GM12878 (cell line): ENCODE measurements at regions not wholly inside any gene's neighbourhood (a gene's known extent, or its start where the extent isn't known, plus 50 kb on each side); places are given as distances from the start of the nearest gene placed in this dataset.

ENCODE experiments used
- ATAC-seq: fragments of 200-7000 bp; cut with Tn5 transposase; 3 replicates; pipeline ENCODE4 v1.9.1; 2020; ENCODE audit warnings: mild to moderate bottlenecking, moderate library complexity
- BruUV-seq: library from RNA; stranded (reverse); fragments of 400-500 nt; replicated peaks from 2 replicates; lab custom pipeline; 2021; lab: Mats Ljungman, UMichigan
- CTCF ChIA-PET: fragments of 300-600 bp; sonication (Branson Sonifier 250); formaldehyde crosslinking; extraction: SDS; loops from one replicate; lab custom pipeline; 2021; ENCODE audit warnings: inconsistent platforms; lab: Yijun Ruan, JAX
- POLR2A ChIA-PET: fragments of 350-600 bp; formaldehyde crosslinking; extraction: SDS; loops from one replicate; lab custom pipeline; 2021; ENCODE audit warnings: inconsistent platforms; lab: Charles Lee
- RAD21 ChIA-PET: fragments of 300-600 bp; sonication (Branson Sonifier 250); formaldehyde crosslinking; loops from one replicate; lab custom pipeline; 2023; ENCODE audit warnings: antibody characterized with exemption; ENCODE audit not compliant: unreplicated experiment; lab: Charles Lee
- SMC1A ChIA-PET: fragments of 300-600 bp; sonication (Branson Sonifier 250); formaldehyde crosslinking; loops from one replicate; lab custom pipeline; 2023; ENCODE audit not compliant: unreplicated experiment, uncharacterized antibody; lab: Charles Lee
- DNase-seq: peaks from one replicate; pipeline ENCODE4 v3.0.0-alpha.2; 2011; ENCODE audit warnings: low read depth, low spot score
- FAIRE-seq: peaks from 3 replicates; lab custom pipeline; 2011; peaks lifted over from hg19 to GRCh38; lab: Jason Lieb, UNC
- H2AFZ ChIP-seq: 2 replicates; pipeline ENCODE4 v1.6.0; 2011; ENCODE audit warnings: low read depth, low read length, control low read depth; ENCODE audit not compliant: control insufficient read depth
- H3K27ac ChIP-seq: 2 replicates; pipeline ENCODE4 v1.5.1; 2011; ENCODE audit warnings: control low read depth; ENCODE audit not compliant: control insufficient read depth, insufficient read depth
- H3K27me3 ChIP-seq, 2 experiments: replicated peaks in 1 of 2; 2 replicates each; pipeline versions ENCODE4 v1.6.0 to v1.6.1; 2011; ENCODE audit warnings: low read length in 1 of 2; ENCODE audit not compliant: control insufficient read depth in 2 of 2, insufficient read depth in 2 of 2
- H3K36me3 ChIP-seq, 2 experiments: 2 replicates each; pipeline ENCODE4 v1.5.1; 2011; ENCODE audit warnings: low read length in 1 of 2; ENCODE audit not compliant: control insufficient read depth in 2 of 2, insufficient read depth in 2 of 2
- H3K4me1 ChIP-seq: 2 replicates; pipeline ENCODE4 v1.6.1; 2011; ENCODE audit warnings: mild to moderate bottlenecking, low read length, moderate library complexity, mixed read lengths; ENCODE audit not compliant: control insufficient read depth, insufficient read depth
- H3K4me2 ChIP-seq: 2 replicates; pipeline ENCODE4 v1.6.0; 2011; ENCODE audit warnings: control low read depth; ENCODE audit not compliant: control insufficient read depth, insufficient read depth
- H3K4me3 ChIP-seq: fragments of 200-600 bp; sonication (generic); 2 replicates; pipeline ENCODE4 v1.5.1; 2016
- H3K79me2 ChIP-seq: 2 replicates; pipeline ENCODE4 v1.6.0; 2011; ENCODE audit warnings: low read length; ENCODE audit not compliant: control insufficient read depth, insufficient read depth
- H3K9ac ChIP-seq: 2 replicates; pipeline ENCODE4 v1.8.0; 2011; ENCODE audit warnings: low read length, control low read depth, mixed read lengths; ENCODE audit not compliant: control insufficient read depth, insufficient read depth
- H3K9me3 ChIP-seq: replicated peaks from 3 replicates; pipeline ENCODE4 v1.5.1; 2011; ENCODE audit warnings: mild to moderate bottlenecking, low read length; ENCODE audit not compliant: control insufficient read depth, insufficient read depth
- H4K20me1 ChIP-seq: 2 replicates; pipeline ENCODE4 v1.6.0; 2011; ENCODE audit not compliant: control insufficient read depth, insufficient read depth
- BACH1 ChIP-seq: fragments of 450-650 bp; IDR thresholded peaks from 2 replicates; pipeline ENCODE4 v1.6.1; 2017; ENCODE audit warnings: mild to moderate bottlenecking, borderline replicate concordance
- CHD4 ChIP-seq: fragments of 200-600 bp; sonication (generic); IDR thresholded peaks from 2 replicates; pipeline ENCODE4 v1.6.1; 2016; ENCODE audit warnings: mild to moderate bottlenecking
- CREB1 ChIP-seq: IDR thresholded peaks from 2 replicates; pipeline ENCODE4 v1.6.1; 2012; ENCODE audit warnings: low read depth, mild to moderate bottlenecking, inconsistent platforms
- HDAC2 ChIP-seq: fragments of 200-600 bp; sonication (generic); IDR thresholded peaks from 2 replicates; pipeline ENCODE4 v1.6.1; 2017
- MXI1 ChIP-seq: fragments of 150-350 bp; IDR thresholded peaks from 2 replicates; pipeline ENCODE4 v1.6.1; 2011; ENCODE audit warnings: low read depth, mild to moderate bottlenecking, inconsistent platforms, low read length, improper control_type of control experiment
- PKNOX1 ChIP-seq: fragments of 450-650 bp; IDR thresholded peaks from 2 replicates; pipeline ENCODE4 v1.6.1; 2016; ENCODE audit warnings: mild to moderate bottlenecking
- RBBP5 ChIP-seq: fragments of 200-600 bp; sonication (generic); conservative IDR thresholded peaks from 2 replicates; pipeline ENCODE4 v1.6.1; 2016
- USF2 ChIP-seq: IDR thresholded peaks from 2 replicates; pipeline ENCODE4 v1.6.1; 2011; ENCODE audit warnings: low read depth, low read length, improper control_type of control experiment, borderline replicate concordance
- ZNF207 ChIP-seq: fragments of 450-650 bp; IDR thresholded peaks from 2 replicates; pipeline ENCODE4 v1.6.1; 2014; ENCODE audit warnings: antibody characterized with exemption, mild to moderate bottlenecking, borderline replicate concordance
- WGBS: methylation state at CpG from one replicate; pipeline ENCODE4 v1.1.6; 2016; ENCODE audit warnings: low lambda C conversion rate; ENCODE audit not compliant: insufficient replicate concordance, insufficient coverage; ENCODE audit errors: missing lambda C conversion rate; 5-methylcytosine and 5-hydroxymethylcytosine counted together
- in situ Hi-C: fragments of 300-500 bp; cut with MboI; formaldehyde crosslinking; loops from 9 replicates; pipeline ENCODE4 v1.14.3; 2018; ENCODE audit warnings: mixed read lengths
- intact Hi-C: fragments of 100-400 bp; cut with micrococcal nuclease; formaldehyde crosslinking; loops from one replicate; pipeline ENCODE4 v1.14.2; 2022; ENCODE audit not compliant: unreplicated experiment

- no peaks in the 10 kb centered on the region for H4K20me1 ChIP-seq
- ChIA-PET POLR2A (no interaction called here), RAD21 (no interaction called here)
- FAIRE-seq = no peak
- no peaks in the 10 kb centered on the region for H3K36me3 ChIP-seq
- TF ChIP-seq USF2 (no peak), CREB1 (no peak), HDAC2 (no peak), RBBP5 (no peak), PKNOX1 (no peak), CHD4 (no peak), MXI1 (no peak), BACH1 (no peak), ZNF207 (no peak)
- TF ChIP-seq, all 136 proteins: peak for 0
- intact Hi-C loops (no loop called here), in situ Hi-C loops (no loop called here)
- CTCF ChIA-PET = no interaction called here
- Histone ChIP-seq H3K4me3 (no peak overlapping the region), H3K79me2 (no peaks in the 10 kb centered on the region), H3K9me3 (no peaks in the 10 kb centered on the region), H3K4me1 (no peaks in the 10 kb centered on the region), H3K27me3 (no peaks in the 10 kb centered on the region), H3K9ac (no peak overlapping the region), H3K27ac (no peak overlapping the region), H3K4me2 (no peak overlapping the region), H2AFZ (no peak overlapping the region)
- SMC1A ChIA-PET = no interaction called here
- no peak for DNase-seq
- BruUV-seq = no TSS peak
- ATAC-seq = no peak
- 47% methylated on average over 5 of the region's 5 CpGs for WGBS
Observed at GRCh38 chr10:42431095-42431494, 207.3 kb downstream of the ZNF33B start.
